MG63 (cell line): ENCODE measurements at regions not wholly inside any gene's neighbourhood (a gene's known extent, or its start where the extent isn't known, plus 50 kb on each side); places are given as distances from the start of the nearest gene placed in this dataset.

ENCODE experiments used
- DNase-seq: peaks from one replicate; pipeline ENCODE4 v3.0.0-alpha.2; 2020
- H3K27me3 ChIP-seq: fragments of 250-450 bp; sonication (Bioruptor Pico); 2 replicates; pipeline ENCODE4 v1.5.1; 2020; ENCODE audit warnings: mild to moderate bottlenecking, moderate library complexity
- H3K36me3 ChIP-seq: fragments of 250-450 bp; sonication (Bioruptor Pico); 2 replicates; pipeline ENCODE4 v1.5.1; 2020; ENCODE audit warnings: mild to moderate bottlenecking, moderate library complexity
- H3K4me3 ChIP-seq: fragments of 250-450 bp; sonication (Bioruptor Pico); 2 replicates; pipeline ENCODE4 v1.5.1; 2020; ENCODE audit warnings: mild to moderate bottlenecking, moderate library complexity
- H3K9me3 ChIP-seq: fragments of 250-450 bp; sonication (Bioruptor Pico); 2 replicates; pipeline ENCODE4 v1.5.1; 2020; ENCODE audit warnings: mild to moderate bottlenecking, moderate library complexity

- DNase-seq, result no peak
- H3K36me3 ChIP-seq, result no peaks in the 10 kb centered on the region
- no peak overlapping the region for H3K4me3 ChIP-seq
- H3K9me3 ChIP-seq, result no peaks in the 10 kb centered on the region
- H3K27me3 ChIP-seq, result no peaks in the 10 kb centered on the region
Observed at GRCh38 chr19:31402529-31403316, 53.5 kb upstream of the TSHZ3 start.

- H3K27me3 ChIP-seq, result no peaks in the 10 kb centered on the region
- H3K9me3 ChIP-seq, result no peaks in the 10 kb centered on the region
- no peaks in the 10 kb centered on the region for H3K36me3 ChIP-seq
- no peak for DNase-seq
- H3K4me3 ChIP-seq, result no peak overlapping the region
Observed at GRCh38 chr19:31406106-31406505, 56.9 kb upstream of the TSHZ3 start.

- Histone ChIP-seq H3K36me3 (no peaks in the 10 kb centered on the region), H3K4me3 (no peak overlapping the region), H3K27me3 (no peaks in the 10 kb centered on the region), H3K9me3 (no peaks in the 10 kb centered on the region; the same call in 1 of the 2 replicates)
- no peak for DNase-seq
Observed at GRCh38 chr19:31408460-31409124, 59.4 kb upstream of the TSHZ3 start.

DNA sequence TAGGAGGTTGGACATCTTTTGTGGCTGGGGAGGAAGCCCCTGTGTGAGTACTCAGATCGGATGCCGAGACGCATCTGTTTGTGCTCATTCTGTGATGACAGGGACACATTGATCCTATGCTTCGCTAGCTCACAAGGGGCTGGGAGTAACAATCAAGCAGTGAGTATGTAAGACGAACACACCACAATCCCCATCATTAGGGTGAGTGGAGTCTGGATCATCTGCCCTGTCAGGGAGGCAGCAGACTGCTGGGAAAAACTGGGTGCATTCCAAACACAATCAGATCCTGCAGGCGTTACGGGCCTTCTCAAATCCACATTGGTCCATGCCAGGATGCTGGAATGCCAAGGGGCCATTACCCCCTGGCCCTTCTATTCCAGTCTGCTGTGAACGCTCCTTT lies 64.1 kb upstream of the TSHZ3 start:
- no peak for DNase-seq
- Histone ChIP-seq H3K4me3 (no peak overlapping the region), H3K36me3 (no peaks in the 10 kb centered on the region), H3K27me3 (no peaks in the 10 kb centered on the region; the same call in 1 of the 2 replicates), H3K9me3 (no peaks in the 10 kb centered on the region; the same call in 1 of the 2 replicates)

DNA sequence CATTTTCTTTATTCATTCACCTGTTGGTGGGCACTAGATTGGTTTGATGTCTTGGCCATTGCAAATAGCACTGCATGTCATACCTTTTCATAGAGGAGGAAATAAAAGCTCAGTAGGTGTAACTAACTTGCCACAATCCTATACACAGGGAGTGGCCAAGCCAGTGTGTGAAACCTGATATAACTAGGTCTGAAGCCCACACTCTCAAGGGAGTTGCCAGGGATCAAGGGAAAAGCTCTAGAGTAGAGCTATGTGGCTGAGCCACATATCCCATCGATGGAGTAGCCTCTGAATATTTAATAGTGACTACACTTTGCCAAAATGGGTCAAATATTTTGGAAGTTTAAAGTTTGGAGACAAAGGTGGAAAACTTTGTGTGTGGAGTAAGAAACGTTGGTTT lies 66.1 kb upstream of the TSHZ3 start:
- Histone ChIP-seq H3K4me3 (no peak overlapping the region), H3K27me3 (no peaks in the 10 kb centered on the region; the same call in 1 of the 2 replicates), H3K36me3 (no peaks in the 10 kb centered on the region), H3K9me3 (no peaks in the 10 kb centered on the region; the same call in 1 of the 2 replicates)
- no peak for DNase-seq

DNA sequence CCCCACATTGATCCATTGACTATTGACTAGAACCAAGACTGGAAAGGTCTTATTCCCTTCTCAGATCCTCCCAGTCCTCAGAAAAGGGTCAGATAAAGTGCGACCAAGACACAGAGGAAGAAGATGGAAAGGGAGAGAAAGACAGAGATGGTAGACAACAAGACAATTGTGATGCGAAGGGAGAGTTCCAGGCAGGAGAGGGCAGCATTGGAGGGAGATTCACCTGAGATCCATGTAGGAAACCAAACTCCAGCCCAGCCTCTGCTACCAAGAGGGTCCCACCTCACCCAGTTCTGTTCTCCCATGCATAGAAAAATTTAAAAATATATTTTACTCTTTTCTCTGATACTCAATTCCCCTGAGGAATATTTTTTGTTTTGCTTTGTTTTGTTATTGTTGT lies 67.3 kb upstream of the TSHZ3 start:
- Histone ChIP-seq H3K9me3 (no peaks in the 10 kb centered on the region; the same call in 1 of the 2 replicates), H3K27me3 (no peaks in the 10 kb centered on the region; the same call in 1 of the 2 replicates), H3K4me3 (no peak overlapping the region), H3K36me3 (no peaks in the 10 kb centered on the region)
- no peak for DNase-seq

DNA sequence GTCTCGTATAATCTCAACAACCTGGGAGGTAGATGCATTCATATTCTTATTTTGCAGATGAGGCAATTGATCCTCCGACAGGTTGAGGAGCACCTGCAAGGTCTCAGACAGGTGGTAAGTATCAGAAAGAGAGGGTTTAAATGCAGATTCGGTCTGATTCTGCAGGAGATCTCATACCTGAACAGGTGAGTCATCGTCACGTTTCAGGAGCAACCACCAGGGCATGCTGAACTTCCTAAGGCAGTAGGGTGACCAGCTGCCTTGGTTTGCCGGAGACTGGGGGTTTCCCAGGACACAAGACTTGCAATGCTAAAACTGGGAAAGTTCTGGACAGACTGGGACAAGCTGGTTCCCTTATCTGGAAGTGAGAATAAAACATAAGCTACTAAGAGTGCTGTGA lies 68.8 kb upstream of the TSHZ3 start:
- no peaks in the 10 kb centered on the region; the same call in 1 of the 2 replicates for H3K27me3 ChIP-seq
- H3K36me3 ChIP-seq, result no peaks in the 10 kb centered on the region
- no peak for DNase-seq
- no peak overlapping the region for H3K4me3 ChIP-seq
- no peaks in the 10 kb centered on the region for H3K9me3 ChIP-seq

DNA sequence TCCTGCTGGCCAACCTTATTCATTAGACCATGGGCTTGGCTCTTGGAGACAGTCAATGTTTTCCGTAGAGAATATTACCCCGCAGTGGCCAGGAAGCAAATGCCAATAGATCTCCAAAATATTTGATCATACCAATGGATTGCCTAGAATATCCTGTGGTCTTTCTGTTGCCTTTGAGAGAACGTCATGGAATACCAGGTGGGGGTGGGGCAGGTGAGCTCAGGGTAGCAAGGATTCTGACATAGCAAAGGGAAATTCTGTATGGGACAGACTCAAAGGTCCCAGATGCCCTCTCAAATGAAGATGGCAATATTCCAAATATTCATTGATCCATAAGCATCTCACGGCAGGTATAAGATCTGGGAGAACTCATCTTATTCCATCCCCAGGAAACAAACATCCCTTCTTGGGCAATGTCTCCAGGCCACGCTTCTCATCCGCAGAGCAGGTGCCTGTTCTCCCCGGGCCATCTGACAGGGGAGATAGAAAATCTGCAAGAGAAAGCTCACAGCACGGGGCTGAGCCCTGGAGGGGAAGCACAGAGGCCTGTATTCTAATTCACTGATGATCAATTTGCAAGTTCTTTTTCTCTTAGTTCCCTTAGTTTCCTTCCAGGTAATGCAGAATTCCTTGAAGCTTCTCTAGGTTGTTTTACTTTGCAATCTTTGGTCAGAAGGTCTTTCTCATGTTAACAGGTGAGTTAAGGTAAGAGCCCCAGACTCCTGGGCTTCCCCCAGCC lies 69.6 kb upstream of the TSHZ3 start:
- H3K9me3 ChIP-seq, result no peaks in the 10 kb centered on the region
- H3K4me3 ChIP-seq, result no peak overlapping the region
- no peaks in the 10 kb centered on the region; the same call in 1 of the 2 replicates for H3K27me3 ChIP-seq
- no peaks in the 10 kb centered on the region for H3K36me3 ChIP-seq
- no peak for DNase-seq

GRCh38 chr19:31419871-31420445 lies 70.7 kb upstream of the TSHZ3 start:
- DNase-seq, result no peak
- no peak overlapping the region for H3K4me3 ChIP-seq
- no peaks in the 10 kb centered on the region; the same call in 1 of the 2 replicates for H3K27me3 ChIP-seq
- H3K9me3 ChIP-seq, result no peaks in the 10 kb centered on the region
- no peaks in the 10 kb centered on the region for H3K36me3 ChIP-seq

DNA sequence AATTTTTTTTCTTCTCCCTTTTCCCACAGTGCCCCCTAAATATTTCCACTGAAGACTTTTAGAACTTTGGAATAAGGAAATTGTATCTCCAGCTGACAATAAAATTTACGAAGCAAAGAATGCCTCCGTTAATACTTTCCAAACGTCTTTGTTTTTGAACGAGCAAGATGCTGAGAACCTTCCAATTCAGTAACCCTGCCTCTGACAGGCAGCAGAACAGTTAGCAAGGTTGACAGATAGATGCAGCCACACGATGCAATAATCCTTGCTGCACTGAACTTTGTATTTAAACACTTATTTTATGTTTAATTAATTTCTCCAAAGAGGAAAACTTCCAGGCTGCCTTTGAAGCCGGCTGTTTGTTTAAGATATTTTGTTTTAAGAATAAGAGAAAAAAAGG lies 71.8 kb upstream of the TSHZ3 start:
- no peak overlapping the region for H3K4me3 ChIP-seq
- no peaks in the 10 kb centered on the region for H3K9me3 ChIP-seq
- H3K27me3 ChIP-seq, result no peaks in the 10 kb centered on the region; the same call in 1 of the 2 replicates
- DNase-seq, result no peak
- no peaks in the 10 kb centered on the region for H3K36me3 ChIP-seq

DNA sequence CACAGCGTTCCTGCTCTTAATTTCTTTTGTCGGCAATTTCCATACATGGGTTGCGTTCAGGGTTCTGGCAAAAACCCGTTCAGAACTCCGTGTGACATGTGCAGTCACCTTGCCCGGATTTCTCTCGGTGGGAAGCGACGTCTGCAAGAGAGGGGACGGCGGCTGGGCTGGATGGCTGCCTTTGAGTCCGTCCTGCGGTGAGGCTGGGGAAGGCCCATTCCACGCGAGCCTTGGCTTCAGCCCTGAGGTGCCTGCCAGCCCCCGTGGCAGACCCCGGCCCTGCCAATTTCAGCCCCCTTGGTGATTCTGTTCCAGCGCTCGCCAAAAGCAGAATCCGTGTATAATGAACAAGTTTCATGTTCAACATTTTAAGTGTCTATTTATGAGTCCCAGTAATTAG lies 72.6 kb upstream of the TSHZ3 start:
- Histone ChIP-seq H3K36me3 (no peaks in the 10 kb centered on the region), H3K27me3 (no peaks in the 10 kb centered on the region; the same call in 1 of the 2 replicates), H3K4me3 (no peak overlapping the region), H3K9me3 (no peaks in the 10 kb centered on the region)
- no peak for DNase-seq

GRCh38 chr19:31423896-31424295 lies 74.7 kb upstream of the TSHZ3 start:
- H3K27me3 ChIP-seq, result no peaks in the 10 kb centered on the region; the same call in 1 of the 2 replicates
- DNase-seq, result no peak
- H3K36me3 ChIP-seq, result no peaks in the 10 kb centered on the region
- no peaks in the 10 kb centered on the region for H3K9me3 ChIP-seq
- H3K4me3 ChIP-seq, result no peak overlapping the region

GRCh38 chr19:31424861-31425620 lies 75.8 kb upstream of the TSHZ3 start:
- no peak for DNase-seq
- Histone ChIP-seq H3K9me3 (no peaks in the 10 kb centered on the region), H3K4me3 (no peak overlapping the region), H3K27me3 (no peaks in the 10 kb centered on the region; the same call in 1 of the 2 replicates), H3K36me3 (no peaks in the 10 kb centered on the region)

- no peaks in the 10 kb centered on the region for H3K9me3 ChIP-seq
- H3K27me3 ChIP-seq, result no peaks in the 10 kb centered on the region; the same call in 1 of the 2 replicates
- H3K4me3 ChIP-seq, result no peak overlapping the region
- no peaks in the 10 kb centered on the region for H3K36me3 ChIP-seq
- no peak for DNase-seq
Observed at GRCh38 chr19:31427857-31428256, 78.6 kb upstream of the TSHZ3 start.

GRCh38 chr19:31430381-31430780 lies 81.1 kb upstream of the TSHZ3 start:
- no peaks in the 10 kb centered on the region; the same call in 1 of the 2 replicates for H3K27me3 ChIP-seq
- no peak for DNase-seq
- H3K36me3 ChIP-seq, result no peaks in the 10 kb centered on the region
- no peaks in the 10 kb centered on the region; the same call in 1 of the 2 replicates for H3K9me3 ChIP-seq
- H3K4me3 ChIP-seq, result no peak overlapping the region

DNA sequence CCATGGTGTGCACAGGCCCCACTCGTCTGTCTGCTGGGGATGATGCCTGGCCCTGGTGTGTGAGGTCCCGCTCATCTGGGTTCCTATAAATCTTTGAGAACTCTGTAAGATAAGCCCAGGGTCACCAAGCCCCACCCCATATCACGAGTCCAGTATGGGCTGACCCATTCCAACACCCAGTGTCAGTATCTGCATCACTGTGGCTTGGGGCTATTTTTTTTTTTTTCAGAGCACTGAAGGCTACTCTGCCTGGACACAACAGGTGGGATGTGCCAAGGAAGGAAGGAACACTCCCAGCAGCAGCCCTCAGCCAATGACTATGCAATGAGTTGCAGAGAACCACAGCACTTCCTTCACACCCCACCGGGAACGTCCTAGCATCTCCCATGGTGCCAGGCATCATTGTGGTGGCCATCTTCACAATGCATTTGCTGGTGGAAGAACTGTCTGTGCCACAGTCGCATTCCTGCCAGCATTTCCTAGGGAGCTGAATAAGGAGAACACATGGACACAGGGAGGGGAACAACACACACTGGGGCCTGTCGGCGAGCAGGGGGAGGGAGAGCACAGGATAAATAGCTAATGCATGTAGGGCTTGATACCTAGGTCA lies 83.1 kb upstream of the TSHZ3 start:
- no peak for DNase-seq
- Histone ChIP-seq H3K36me3 (no peaks in the 10 kb centered on the region), H3K4me3 (no peak overlapping the region), H3K27me3 (no peaks in the 10 kb centered on the region; the same call in 1 of the 2 replicates), H3K9me3 (no peaks in the 10 kb centered on the region; the same call in 1 of the 2 replicates)
